Uterus (tissue), 3 donors: ENCODE measurements at regions not wholly inside any gene's neighbourhood (a gene's known extent, or its start where the extent isn't known, plus 50 kb on each side); places are given as distances from the start of the nearest gene placed in this dataset.
A peak's percentile ranks its signal among the peaks of the same experiment; 100 is the strongest.
"Not testable (repeated sequence)": the region's sequence is repeated elsewhere in the genome, so short reads cannot be mapped to it uniquely, and the experiment has no call there.

Source experiments
- DNase-seq, 2 donors: peaks; one replicate each; pipeline ENCODE4 v3.0.0-alpha.2; 2019 to 2020
- H3K27ac ChIP-seq, 2 donors: fragments of 200-600 bp; sonication (generic); 1 replicate in 1 of 2; 2 replicates in 1 of 2; pipeline ENCODE4 v1.5.1; 2016 to 2018
- H3K27me3 ChIP-seq, 2 donors: fragments of 200-600 bp; sonication (generic); one replicate each; pipeline ENCODE4 v1.5.1; 2018 to 2019; ENCODE audit warnings: control low read depth in 1 of 2
- H3K36me3 ChIP-seq, 2 donors: fragments of 200-600 bp; sonication (generic); one replicate each; pipeline ENCODE4 v1.5.1; 2019; ENCODE audit warnings: control low read depth in 1 of 2
- H3K4me1 ChIP-seq, 2 donors: fragments of 200-600 bp; sonication (generic); one replicate each; pipeline ENCODE4 v1.5.1; 2018 to 2019; ENCODE audit warnings: control low read depth in 1 of 2
- H3K4me3 ChIP-seq, 2 donors: fragments of 200-600 bp; sonication (generic); 1 replicate in 1 of 2; 2 replicates in 1 of 2; pipeline ENCODE4 v1.5.1; 2018 to 2019; ENCODE audit warnings: mild to moderate bottlenecking in 1 of 2
- H3K9me3 ChIP-seq, 2 donors: fragments of 200-600 bp; sonication (generic); one replicate each; pipeline ENCODE4 v1.5.1; 2019; ENCODE audit warnings: control low read depth in 1 of 2
- POLR2A ChIP-seq, 2 donors: fragments of 450-650 bp; IDR thresholded peaks; one replicate each; pipeline ENCODE4 v1.6.1; 2016; ENCODE audit warnings: antibody characterized with exemption in 2 of 2, mild to moderate bottlenecking in 1 of 2, moderate library complexity in 1 of 2
- intact Hi-C: fragments of 100-400 bp; cut with DNase I; formaldehyde crosslinking; loops from one replicate; pipeline ENCODE4 v1.15.1; 2023; ENCODE audit warnings: low total_unique reads
- TF ChIP-seq, protein P1 (sequence below), 4 experiments: fragments of 200-600 bp in 2 of 4; fragments of 450-650 bp in 2 of 4; sonication (generic) in 2 of 4; IDR thresholded peaks; one replicate each; pipeline ENCODE4 v1.5.1; 2016 to 2019; ENCODE audit warnings: antibody characterized with exemption in 4 of 4, mild to moderate bottlenecking in 2 of 4, moderate library complexity in 1 of 4
- donor health status: DM: yes; HTN: yes; CAD: no.

DNA sequence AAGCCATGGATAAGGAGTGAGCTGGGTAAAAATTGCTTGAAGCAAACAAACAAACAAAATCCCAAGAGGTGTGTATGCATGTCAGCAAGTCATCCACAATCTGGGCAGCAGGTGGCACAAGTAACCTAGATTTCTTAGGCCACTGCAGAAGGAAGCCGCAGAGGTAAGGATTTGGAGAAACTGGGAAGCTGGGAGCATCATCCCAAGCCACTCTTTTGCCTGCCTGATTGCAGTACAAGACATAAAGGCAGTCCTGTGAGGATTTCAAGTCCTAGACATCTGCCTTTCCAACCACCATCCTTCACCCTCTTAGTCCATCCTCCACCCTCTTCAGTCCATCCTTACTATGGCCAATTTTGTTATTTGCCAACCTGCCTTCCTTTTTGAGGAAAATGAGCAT, 67.2 kb upstream of the BMAL1 start:
- no peaks in the 10 kb centered on the region for H3K9me3 ChIP-seq
- intact Hi-C loops = no loop called here
- TF ChIP-seq, protein P1, sequence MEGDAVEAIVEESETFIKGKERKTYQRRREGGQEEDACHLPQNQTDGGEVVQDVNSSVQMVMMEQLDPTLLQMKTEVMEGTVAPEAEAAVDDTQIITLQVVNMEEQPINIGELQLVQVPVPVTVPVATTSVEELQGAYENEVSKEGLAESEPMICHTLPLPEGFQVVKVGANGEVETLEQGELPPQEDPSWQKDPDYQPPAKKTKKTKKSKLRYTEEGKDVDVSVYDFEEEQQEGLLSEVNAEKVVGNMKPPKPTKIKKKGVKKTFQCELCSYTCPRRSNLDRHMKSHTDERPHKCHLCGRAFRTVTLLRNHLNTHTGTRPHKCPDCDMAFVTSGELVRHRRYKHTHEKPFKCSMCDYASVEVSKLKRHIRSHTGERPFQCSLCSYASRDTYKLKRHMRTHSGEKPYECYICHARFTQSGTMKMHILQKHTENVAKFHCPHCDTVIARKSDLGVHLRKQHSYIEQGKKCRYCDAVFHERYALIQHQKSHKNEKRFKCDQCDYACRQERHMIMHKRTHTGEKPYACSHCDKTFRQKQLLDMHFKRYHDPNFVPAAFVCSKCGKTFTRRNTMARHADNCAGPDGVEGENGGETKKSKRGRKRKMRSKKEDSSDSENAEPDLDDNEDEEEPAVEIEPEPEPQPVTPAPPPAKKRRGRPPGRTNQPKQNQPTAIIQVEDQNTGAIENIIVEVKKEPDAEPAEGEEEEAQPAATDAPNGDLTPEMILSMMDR (IDR thresholded peaks at IDR 0.05) = peak; percentile 45 to 71 (median 58)
- TF ChIP-seq POLR2A (IDR thresholded peaks at IDR 0.05) = no peak
- H3K27ac ChIP-seq = no peak overlapping the region
- H3K27me3 ChIP-seq = no peaks in the 10 kb centered on the region
- no peaks in the 10 kb centered on the region for H3K36me3 ChIP-seq
- no peaks in the 10 kb centered on the region for H3K4me1 ChIP-seq
- DNase-seq = peak; percentile 44 to 56
- H3K4me3 ChIP-seq = no peak overlapping the region

DNA sequence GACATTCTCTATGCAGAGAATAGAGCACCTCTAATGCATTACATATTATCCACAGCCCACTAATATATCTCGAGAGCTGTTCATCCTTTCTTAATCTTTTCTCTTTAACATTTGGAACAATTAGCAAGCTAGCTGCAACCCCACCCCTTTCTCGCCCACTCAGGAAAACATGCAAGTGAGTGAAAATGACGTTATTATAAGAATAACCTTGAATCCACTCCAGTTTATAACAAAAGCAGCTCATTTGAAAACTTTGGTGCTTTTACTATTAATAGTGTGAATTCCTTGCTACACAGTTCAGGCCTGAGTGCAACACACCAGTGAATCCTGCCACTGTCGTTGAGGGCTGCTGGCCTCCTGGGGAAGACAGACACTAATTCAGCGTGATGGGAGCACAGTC, 63.3 kb upstream of the BMAL1 start:
- no peaks in the 10 kb centered on the region for H3K36me3 ChIP-seq
- no peaks in the 10 kb centered on the region for H3K27me3 ChIP-seq
- no peaks in the 10 kb centered on the region for H3K4me1 ChIP-seq
- no peaks in the 10 kb centered on the region for H3K9me3 ChIP-seq
- no peak for TF ChIP-seq POLR2A (IDR thresholded peaks at IDR 0.05)
- TF ChIP-seq, protein P1 (IDR thresholded peaks at IDR 0.05) = no peak
- no peak overlapping the region for H3K4me3 ChIP-seq
- no peak for DNase-seq
- intact Hi-C loops = no loop called here
- H3K27ac ChIP-seq = no peak overlapping the region

DNA sequence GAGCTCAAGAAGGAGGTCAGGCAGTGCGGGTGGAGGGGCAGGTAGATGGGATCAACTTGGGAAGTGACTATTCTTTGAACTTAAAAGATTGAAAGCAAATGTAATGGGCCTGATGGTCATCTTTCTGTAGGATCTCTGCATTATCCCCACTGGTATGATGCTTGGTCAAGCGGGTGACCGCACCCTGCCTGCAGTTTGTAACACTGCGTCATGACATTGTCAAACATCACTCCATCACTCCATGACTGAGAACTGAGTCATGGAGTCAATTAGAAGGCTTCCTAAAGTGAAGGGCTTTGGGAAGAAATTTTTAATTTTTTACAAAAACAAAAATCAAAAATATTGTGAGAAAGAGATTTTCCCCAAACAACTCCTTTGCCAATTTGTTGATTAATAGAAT, 62.4 kb upstream of the BMAL1 start:
- no peaks in the 10 kb centered on the region for H3K4me1 ChIP-seq

DNA sequence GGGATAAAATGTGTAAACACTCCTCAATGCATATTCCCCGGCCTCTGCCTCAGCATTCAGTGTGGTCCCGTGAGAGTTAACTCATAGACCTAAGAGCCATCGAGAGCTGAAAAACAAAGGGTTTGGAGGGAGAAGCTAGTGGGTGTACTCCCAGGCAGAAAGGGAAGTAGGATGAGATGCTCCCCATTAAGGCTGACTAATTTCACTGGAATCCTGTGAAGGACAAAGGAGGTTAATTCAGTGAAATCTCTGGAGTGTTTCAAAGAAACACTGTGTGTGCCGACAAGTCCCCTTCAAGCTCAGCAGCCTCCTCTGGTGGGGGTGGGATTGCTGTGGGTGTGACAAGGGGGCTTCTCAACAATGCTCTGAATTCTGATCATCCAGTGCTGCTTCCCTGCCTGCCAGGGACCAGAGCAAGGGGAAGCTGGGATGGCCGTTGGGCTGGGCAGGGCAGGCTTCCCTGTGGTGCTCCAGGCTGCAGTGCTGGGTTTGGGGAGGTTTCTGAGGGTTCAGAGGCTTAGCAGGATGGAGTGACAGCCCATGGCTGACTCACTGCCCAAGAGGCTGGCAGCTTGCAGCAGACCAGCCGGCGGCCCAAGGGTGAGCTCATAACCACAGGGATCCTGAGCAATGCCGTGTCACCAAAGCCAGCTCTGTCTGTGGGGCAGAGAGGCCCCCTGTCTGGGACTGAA, 61.4 kb upstream of the BMAL1 start:
- no peak for DNase-seq
- intact Hi-C loops = no loop called here
- H3K4me1 ChIP-seq = no peaks in the 10 kb centered on the region
- H3K27me3 ChIP-seq = no peaks in the 10 kb centered on the region
- no peak overlapping the region for H3K27ac ChIP-seq
- TF ChIP-seq, protein P1 (IDR thresholded peaks at IDR 0.05) = no peak
- TF ChIP-seq POLR2A (IDR thresholded peaks at IDR 0.05) = no peak
- H3K9me3 ChIP-seq = no peaks in the 10 kb centered on the region
- no peak overlapping the region for H3K4me3 ChIP-seq
- H3K36me3 ChIP-seq = no peaks in the 10 kb centered on the region

More for the DNA sequence above, 62.4 kb upstream of the BMAL1 start:
- H3K27ac ChIP-seq = no peak overlapping the region
- H3K9me3 ChIP-seq = no peaks in the 10 kb centered on the region
- no peak for DNase-seq
- H3K4me3 ChIP-seq = no peak overlapping the region
- H3K27me3 ChIP-seq = no peaks in the 10 kb centered on the region
- TF ChIP-seq, protein P1 (IDR thresholded peaks at IDR 0.05) = no peak
- no peak for TF ChIP-seq POLR2A (IDR thresholded peaks at IDR 0.05)
- H3K36me3 ChIP-seq = no peaks in the 10 kb centered on the region
- intact Hi-C loops = no loop called here

- Histone ChIP-seq H3K36me3 (no peaks in the 10 kb centered on the region), H3K4me1 (no peaks in the 10 kb centered on the region), H3K9me3 (no peaks in the 10 kb centered on the region), H3K27ac (no peak overlapping the region), H3K27me3 (no peaks in the 10 kb centered on the region), H3K4me3 (no peak overlapping the region)
- intact Hi-C loops = no loop called here
- TF ChIP-seq, protein P1 (IDR thresholded peaks at IDR 0.05) = no peak
- no peak for TF ChIP-seq POLR2A (IDR thresholded peaks at IDR 0.05)
- DNase-seq = no peak
These were observed 60.9 kb upstream of the BMAL1 start for GRCh38 chr11:13216711-13217075.

- H3K36me3 ChIP-seq, H3K27ac ChIP-seq, H3K4me3 ChIP-seq, H3K27me3 ChIP-seq, H3K4me1 ChIP-seq, H3K9me3 ChIP-seq, DNase-seq, intact Hi-C loops: not testable (repeated sequence)
These were observed 58.9 kb upstream of the BMAL1 start for GRCh38 chr11:13218685-13219084.
